WI38 (cell line): ENCODE measurements at regions not wholly inside any gene's neighbourhood (a gene's known extent, or its start where the extent isn't known, plus 50 kb on each side); places are given as distances from the start of the nearest gene placed in this dataset.

ENCODE experiments used
- H3K4me3 ChIP-seq: 2 replicates; pipeline ENCODE4 v1.5.1; 2011; ENCODE audit warnings: low read depth, mild to moderate bottlenecking, control low read depth, low read length
- CTCF ChIP-seq: IDR thresholded peaks from 2 replicates; pipeline ENCODE4 v1.5.1; 2012; ENCODE audit warnings: low read depth, mild to moderate bottlenecking, control low read depth, low read length

- no peak overlapping the region for H3K4me3 ChIP-seq
- no peak for TF ChIP-seq CTCF
Measured at GRCh38 chr9:23444658-23445057, 381.4 kb downstream of the ELAVL2 start.

GRCh38 chr9:23447166-23447565 is 378.9 kb downstream of the ELAVL2 start:
- no peak overlapping the region for H3K4me3 ChIP-seq

GRCh38 chr9:23447944-23448343 is 378.1 kb downstream of the ELAVL2 start:
- H3K4me3 ChIP-seq = no peak overlapping the region
- TF ChIP-seq CTCF = no peak

More at GRCh38 chr9:23447166-23447565, 378.9 kb downstream of the ELAVL2 start:
- no peak for TF ChIP-seq CTCF

GRCh38 chr9:23451802-23452418 is 374.1 kb downstream of the ELAVL2 start:
- no peak overlapping the region for H3K4me3 ChIP-seq
- no peak for TF ChIP-seq CTCF

- TF ChIP-seq CTCF = no peak
- no peak overlapping the region for H3K4me3 ChIP-seq
Measured at GRCh38 chr9:23464275-23464674, 361.8 kb downstream of the ELAVL2 start.

GRCh38 chr9:23467276-23467675 is 358.8 kb downstream of the ELAVL2 start:
- no peak for TF ChIP-seq CTCF

GRCh38 chr9:23477908-23478307 is 348.1 kb downstream of the ELAVL2 start:
- no peak overlapping the region for H3K4me3 ChIP-seq
- TF ChIP-seq CTCF = no peak

More at GRCh38 chr9:23467276-23467675, 358.8 kb downstream of the ELAVL2 start:
- H3K4me3 ChIP-seq = no peak overlapping the region
